Type B pancreatic cell (in vitro differentiated cells): ENCODE measurements at regions not wholly inside any gene's neighbourhood (a gene's known extent, or its start where the extent isn't known, plus 50 kb on each side); places are given as distances from the start of the nearest gene placed in this dataset.

Source experiments
- DNase-seq: peaks from one replicate; pipeline ENCODE4 v3.0.0; 2021; ENCODE audit warnings: mixed read lengths; ENCODE audit not compliant: unreplicated experiment; ENCODE audit errors: extremely low spot score
- H3K27ac Mint-ChIP-seq: 2 replicates; pipeline ENCODE4 v1.8.0; 2021; ENCODE audit warnings: mild to moderate bottlenecking, mixed read lengths
- H3K27me3 Mint-ChIP-seq: 2 replicates; pipeline ENCODE4 v1.8.0; 2021; ENCODE audit warnings: mixed read lengths
- H3K36me3 Mint-ChIP-seq: 2 replicates; pipeline ENCODE4 v1.8.0; 2021; ENCODE audit warnings: mixed read lengths
- H3K4me1 Mint-ChIP-seq: one replicate; pipeline ENCODE4 v1.8.0; 2021; ENCODE audit warnings: mixed read lengths; ENCODE audit not compliant: unreplicated experiment
- H3K4me3 Mint-ChIP-seq: 2 replicates; pipeline ENCODE4 v1.8.0; 2021; ENCODE audit warnings: mild to moderate bottlenecking, mixed read lengths
- H3K9me3 Mint-ChIP-seq: 2 replicates; pipeline ENCODE4 v1.8.0; 2021; ENCODE audit warnings: mixed read lengths
- TF ChIP-seq, protein P1 (sequence below): fragments of 200-600 bp; sonication (generic); conservative IDR thresholded peaks from 2 replicates; pipeline ENCODE4 v1.5.0; 2021; ENCODE audit warnings: antibody characterized with exemption, mild to moderate bottlenecking

DNA sequence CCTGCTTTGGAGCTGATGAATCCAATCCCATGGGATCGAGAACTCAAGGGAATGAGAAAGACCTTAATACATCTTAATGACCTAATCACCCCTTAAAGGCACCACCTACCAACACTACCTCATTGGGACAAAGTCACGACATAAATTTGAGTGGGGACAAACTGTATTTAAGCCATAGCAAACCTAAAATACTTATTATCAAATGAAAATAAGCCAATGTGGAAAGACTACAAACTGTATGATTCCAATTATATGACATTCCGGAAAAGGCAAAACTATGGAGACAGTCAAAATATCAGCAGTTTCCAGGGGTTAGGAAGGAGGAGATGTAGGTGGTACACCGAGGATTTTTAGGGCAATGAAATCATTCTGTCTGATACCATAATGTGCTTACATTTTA lies 53.3 kb upstream of the NCOA3 start:
- no peak overlapping the region for H3K4me3 Mint-ChIP-seq
- no peaks in the 10 kb centered on the region for H3K4me1 Mint-ChIP-seq
- H3K9me3 Mint-ChIP-seq = no peaks in the 10 kb centered on the region
- no peak for DNase-seq
- no peaks in the 10 kb centered on the region for H3K27me3 Mint-ChIP-seq
- no peak overlapping the region for H3K27ac Mint-ChIP-seq
- no peaks in the 10 kb centered on the region for H3K36me3 Mint-ChIP-seq
- TF ChIP-seq, protein P1, sequence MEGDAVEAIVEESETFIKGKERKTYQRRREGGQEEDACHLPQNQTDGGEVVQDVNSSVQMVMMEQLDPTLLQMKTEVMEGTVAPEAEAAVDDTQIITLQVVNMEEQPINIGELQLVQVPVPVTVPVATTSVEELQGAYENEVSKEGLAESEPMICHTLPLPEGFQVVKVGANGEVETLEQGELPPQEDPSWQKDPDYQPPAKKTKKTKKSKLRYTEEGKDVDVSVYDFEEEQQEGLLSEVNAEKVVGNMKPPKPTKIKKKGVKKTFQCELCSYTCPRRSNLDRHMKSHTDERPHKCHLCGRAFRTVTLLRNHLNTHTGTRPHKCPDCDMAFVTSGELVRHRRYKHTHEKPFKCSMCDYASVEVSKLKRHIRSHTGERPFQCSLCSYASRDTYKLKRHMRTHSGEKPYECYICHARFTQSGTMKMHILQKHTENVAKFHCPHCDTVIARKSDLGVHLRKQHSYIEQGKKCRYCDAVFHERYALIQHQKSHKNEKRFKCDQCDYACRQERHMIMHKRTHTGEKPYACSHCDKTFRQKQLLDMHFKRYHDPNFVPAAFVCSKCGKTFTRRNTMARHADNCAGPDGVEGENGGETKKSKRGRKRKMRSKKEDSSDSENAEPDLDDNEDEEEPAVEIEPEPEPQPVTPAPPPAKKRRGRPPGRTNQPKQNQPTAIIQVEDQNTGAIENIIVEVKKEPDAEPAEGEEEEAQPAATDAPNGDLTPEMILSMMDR = no peak

DNA sequence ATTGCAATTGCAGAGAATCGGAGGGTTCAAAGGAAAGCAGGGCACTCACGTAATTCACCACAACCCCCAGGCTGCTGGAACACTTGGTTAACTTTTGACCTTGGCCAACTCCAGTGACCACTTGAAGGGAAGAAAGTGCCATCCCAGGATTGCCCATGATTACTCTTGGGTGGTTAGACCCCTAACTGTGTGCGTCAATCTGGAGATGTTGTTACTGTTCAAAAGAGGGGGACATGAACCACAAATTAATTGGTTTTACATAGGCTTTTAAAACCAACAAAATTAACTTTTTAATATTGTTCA lies 50.1 kb upstream of the NCOA3 start:
- H3K27ac Mint-ChIP-seq = no peak overlapping the region
- no peak for DNase-seq
- TF ChIP-seq, protein P1 = no peak
- H3K36me3 Mint-ChIP-seq = no peaks in the 10 kb centered on the region
- peaks cover 7% of the 10 kb centered on the region for H3K4me1 Mint-ChIP-seq
- H3K27me3 Mint-ChIP-seq = no peaks in the 10 kb centered on the region
- no peak overlapping the region for H3K4me3 Mint-ChIP-seq
- no peaks in the 10 kb centered on the region for H3K9me3 Mint-ChIP-seq
